ENCODE measurements at regions not wholly inside any gene's neighbourhood (a gene's known extent, or its start where the extent isn't known, plus 50 kb on each side); places are given as distances from the start of the nearest gene placed in this dataset.

GRCh38 chr2:185201063-185201462 lies 537.5 kb upstream of the FSIP2 start:
- intact Hi-C loops (cut with micrococcal nuclease) (no loop called here), dilution Hi-C loops (cut with MboI; ENCODE audit: extremely low pct_ligation_motif_present, low sequenced_read_pairs) (no loop called here)
- no peak for FAIRE-seq
- Histone ChIP-seq H3K79me2 (ENCODE audit: control insufficient read depth, insufficient read depth, low read length) (no peaks in the 10 kb centered on the region), H3K36me3 (ENCODE audit: control insufficient read depth in 2 of 2, extremely low read depth in 1 of 2, insufficient read depth in 2 of 2, low read length in 2 of 2) (no peaks in the 10 kb centered on the region), H2AFZ (ENCODE audit: low read depth, low read length) (no peak overlapping the region), H3K4me3 (replicated peaks in 1 of 3; ENCODE audit: insufficient read depth in 1 of 3, low read depth in 1 of 3, low read length in 3 of 3) (no peak overlapping the region), H3K27me3 (ENCODE audit: control insufficient read depth in 2 of 2, insufficient read depth in 2 of 2, low read length in 2 of 2) (no peaks in the 10 kb centered on the region), H3K9ac (replicated peaks; ENCODE audit: extremely low read depth, insufficient read depth, low read length) (no peak overlapping the region), H4K20me1 (replicated peaks; ENCODE audit: control insufficient read depth, extremely low read depth, insufficient read depth, low read length) (no peaks in the 10 kb centered on the region), H3K9me3 (replicated peaks; ENCODE audit: control insufficient read depth, insufficient read depth, low read length) (no peaks in the 10 kb centered on the region), H3K4me1 (ENCODE audit: control insufficient read depth, extremely low read depth, insufficient read depth, low read length) (no peaks in the 10 kb centered on the region), H3K27ac (ENCODE audit: insufficient read depth, low read depth, low read length) (no peak overlapping the region), H3K4me2 (ENCODE audit: insufficient read depth, low read length) (no peak overlapping the region), H3K9me1 (replicated peaks; ENCODE audit: control insufficient read depth, extremely low read depth, insufficient read depth, low read length) (no peaks in the 10 kb centered on the region)
- BruUV-seq (replicated peaks): no TSS peak
- no peak for DNase-seq (ENCODE audit: low read depth, low spot score)
- ChIA-PET CTCF (no interaction called here), POLR2A (no interaction called here)
- TF ChIP-seq GATA2 (IDR thresholded peaks at IDR 0.05; ENCODE audit: insufficient read depth, insufficient read length, low read depth, low read length) (no peak), EZH2 (IDR thresholded peaks at IDR 0.05; ENCODE audit: borderline replicate concordance, low read depth, low read length, severe bottlenecking) (no peak), CTCF (IDR thresholded peaks at IDR 0.05; ENCODE audit: extremely low read depth in 1 of 2, insufficient read depth in 1 of 2, low read depth in 1 of 2, low read length in 2 of 2) (no peak), JUN (IDR thresholded peaks at IDR 0.05; ENCODE audit: borderline replicate concordance, insufficient read depth, insufficient read length, low read depth) (no peak), POLR2A (IDR thresholded peaks at IDR 0.05; ENCODE audit: low read depth, low read length) (no peak), POLR2AphosphoS5 (IDR thresholded peaks at IDR 0.05; ENCODE audit: insufficient read depth, low read depth, low read length) (no peak), MYC (IDR thresholded peaks at IDR 0.05; ENCODE audit: low read depth, low read length) (no peak), FOS (IDR thresholded peaks at IDR 0.05; ENCODE audit: borderline replicate concordance, insufficient read depth, low read length) (no peak), MAX (IDR thresholded peaks at IDR 0.05; ENCODE audit: insufficient read depth, insufficient read length) (no peak)

Measured in endothelial cell of umbilical vein (primary cell).